GM12872 (cell line): ENCODE measurements at regions not wholly inside any gene's neighbourhood (a gene's known extent, or its start where the extent isn't known, plus 50 kb on each side); places are given as distances from the start of the nearest gene placed in this dataset.

ENCODE experiments used
- CTCF ChIP-seq: IDR thresholded peaks from 3 replicates; pipeline ENCODE4 v1.5.1; 2011; ENCODE audit warnings: low read depth, mild to moderate bottlenecking, low read length, moderate library complexity; ENCODE audit not compliant: insufficient read depth

GRCh38 chr12:92271341-92271740 is 125.7 kb upstream of the BTG1 start:
- TF ChIP-seq CTCF: no peak

DNA sequence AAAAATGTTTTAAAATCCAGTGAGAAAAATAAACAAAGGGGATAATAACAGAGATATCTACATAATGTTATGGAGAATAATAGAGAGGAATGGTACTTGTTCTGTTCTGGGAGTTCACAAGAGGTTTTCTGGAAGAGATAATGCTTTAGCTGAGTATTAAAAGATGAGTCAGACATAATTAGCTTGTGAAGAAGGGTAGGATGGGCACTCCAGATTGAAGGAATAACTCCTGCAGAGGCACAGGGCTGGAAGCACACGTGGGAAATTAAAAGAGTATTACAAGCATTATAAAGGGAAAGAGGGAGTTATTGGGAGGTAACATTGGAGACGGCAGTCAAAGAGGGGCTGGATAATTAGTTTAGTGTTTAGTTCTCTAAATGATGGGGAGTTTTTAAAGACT is 124.9 kb upstream of the BTG1 start:
- TF ChIP-seq CTCF: no peak

GRCh38 chr12:92268946-92269345 is 123.3 kb upstream of the BTG1 start:
- TF ChIP-seq CTCF: no peak

- no peak for TF ChIP-seq CTCF
Measured at GRCh38 chr12:92261692-92262091, 116.0 kb upstream of the BTG1 start.

GRCh38 chr12:92261071-92261470 is 115.4 kb upstream of the BTG1 start:
- no peak for TF ChIP-seq CTCF

GRCh38 chr12:92259696-92260251 is 114.1 kb upstream of the BTG1 start:
- no peak for TF ChIP-seq CTCF

DNA sequence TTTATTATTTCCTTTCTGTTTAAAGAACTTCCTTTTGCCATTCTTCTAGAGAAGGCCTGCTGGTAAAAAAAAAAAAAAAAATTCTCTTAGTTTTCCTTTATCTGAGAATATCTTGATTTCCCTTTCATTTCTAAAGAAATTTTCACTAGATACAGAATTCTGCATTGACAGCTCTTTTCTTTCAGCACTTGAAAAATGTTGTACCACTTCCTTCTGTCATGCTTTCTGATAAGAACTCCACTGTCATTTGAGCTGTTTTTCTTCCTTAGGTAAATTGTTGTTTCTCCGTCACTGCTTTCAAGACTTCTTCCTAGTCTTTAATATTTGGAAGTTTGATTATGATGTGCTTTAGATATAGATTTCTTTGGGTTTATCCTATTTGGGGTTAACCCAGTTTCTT is 113.6 kb upstream of the BTG1 start:
- TF ChIP-seq CTCF: no peak
